Amniotic stem cell (primary cell): ENCODE measurements at regions not wholly inside any gene's neighbourhood (a gene's known extent, or its start where the extent isn't known, plus 50 kb on each side); places are given as distances from the start of the nearest gene placed in this dataset.

Experiments used
- DNase-seq: peaks from one replicate; lab custom pipeline; 2025; lab: John Stamatoyannopoulos, UW

GRCh38 chr17:72426321-72426720, 305.5 kb downstream of the SOX9 start:
- no peak for DNase-seq

GRCh38 chr17:72426948-72427760, 306.3 kb downstream of the SOX9 start:
- no peak for DNase-seq

- no peak for DNase-seq
These were observed 306.9 kb downstream of the SOX9 start for GRCh38 chr17:72427761-72428109.

- DNase-seq = no peak
These were observed 308.3 kb downstream of the SOX9 start for GRCh38 chr17:72429066-72429638.

GRCh38 chr17:72430611-72431432, 310.0 kb downstream of the SOX9 start:
- DNase-seq = no peak

GRCh38 chr17:72432143-72432621, 311.4 kb downstream of the SOX9 start:
- DNase-seq = no peak

- DNase-seq = no peak
These were observed 312.1 kb downstream of the SOX9 start for GRCh38 chr17:72432881-72433280.

- DNase-seq = no peak
These were observed 313.0 kb downstream of the SOX9 start for GRCh38 chr17:72433797-72434196.

GRCh38 chr17:72434581-72434980, 313.8 kb downstream of the SOX9 start:
- DNase-seq = no peak

- no peak for DNase-seq
These were observed 314.3 kb downstream of the SOX9 start for GRCh38 chr17:72434991-72435618.

GRCh38 chr17:72438783-72439182, 318.0 kb downstream of the SOX9 start:
- no peak for DNase-seq

GRCh38 chr17:72439893-72440502, 319.2 kb downstream of the SOX9 start:
- DNase-seq = no peak

GRCh38 chr17:72440961-72441360, 320.1 kb downstream of the SOX9 start:
- no peak for DNase-seq

GRCh38 chr17:72441909-72442308, 321.1 kb downstream of the SOX9 start:
- DNase-seq = no peak

- DNase-seq = no peak
These were observed 323.8 kb downstream of the SOX9 start for GRCh38 chr17:72444517-72445054.

GRCh38 chr17:72445055-72445991, 324.5 kb downstream of the SOX9 start:
- DNase-seq = no peak

GRCh38 chr17:72446118-72446517, 325.3 kb downstream of the SOX9 start:
- no peak for DNase-seq

GRCh38 chr17:72446525-72447250, 325.9 kb downstream of the SOX9 start:
- DNase-seq = no peak

- DNase-seq = no peak
These were observed 326.4 kb downstream of the SOX9 start for GRCh38 chr17:72447251-72447640.

GRCh38 chr17:72448019-72448418, 327.2 kb downstream of the SOX9 start:
- no peak for DNase-seq
